ENCODE measurements at regions not wholly inside any gene's neighbourhood (a gene's known extent, or its start where the extent isn't known, plus 50 kb on each side); places are given as distances from the start of the nearest gene placed in this dataset.

- no peak for DNase-seq
These were observed 366.5 kb downstream of the SEC14L1 start for GRCh38 chr17:77507111-77507885.

- no peak for DNase-seq
These were observed 367.4 kb downstream of the SEC14L1 start for GRCh38 chr17:77508047-77508715.

DNA sequence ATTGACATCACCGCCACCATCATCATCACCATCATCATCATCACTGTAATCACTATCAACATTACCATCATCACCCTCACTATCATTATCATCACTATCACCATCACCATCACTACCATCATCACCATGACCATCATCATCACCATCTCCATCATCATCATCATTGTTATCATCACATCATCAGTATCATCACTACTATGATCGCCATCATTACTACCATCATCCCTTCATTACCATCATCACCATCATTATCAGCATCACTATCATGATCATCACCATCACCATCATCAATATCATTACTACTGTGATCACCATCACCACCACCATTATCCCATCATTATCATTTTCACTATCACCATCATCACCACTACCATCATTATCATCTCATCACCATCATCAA is 368.3 kb downstream of the SEC14L1 start:
- DNase-seq: no peak

- no peak for DNase-seq
These were observed 368.8 kb downstream of the SEC14L1 start for GRCh38 chr17:77509599-77509998.

GRCh38 chr17:77510133-77510796 is 369.5 kb downstream of the SEC14L1 start:
- no peak for DNase-seq

- no peak for DNase-seq
These were observed 370.8 kb downstream of the SEC14L1 start for GRCh38 chr17:77511514-77512061.

DNA sequence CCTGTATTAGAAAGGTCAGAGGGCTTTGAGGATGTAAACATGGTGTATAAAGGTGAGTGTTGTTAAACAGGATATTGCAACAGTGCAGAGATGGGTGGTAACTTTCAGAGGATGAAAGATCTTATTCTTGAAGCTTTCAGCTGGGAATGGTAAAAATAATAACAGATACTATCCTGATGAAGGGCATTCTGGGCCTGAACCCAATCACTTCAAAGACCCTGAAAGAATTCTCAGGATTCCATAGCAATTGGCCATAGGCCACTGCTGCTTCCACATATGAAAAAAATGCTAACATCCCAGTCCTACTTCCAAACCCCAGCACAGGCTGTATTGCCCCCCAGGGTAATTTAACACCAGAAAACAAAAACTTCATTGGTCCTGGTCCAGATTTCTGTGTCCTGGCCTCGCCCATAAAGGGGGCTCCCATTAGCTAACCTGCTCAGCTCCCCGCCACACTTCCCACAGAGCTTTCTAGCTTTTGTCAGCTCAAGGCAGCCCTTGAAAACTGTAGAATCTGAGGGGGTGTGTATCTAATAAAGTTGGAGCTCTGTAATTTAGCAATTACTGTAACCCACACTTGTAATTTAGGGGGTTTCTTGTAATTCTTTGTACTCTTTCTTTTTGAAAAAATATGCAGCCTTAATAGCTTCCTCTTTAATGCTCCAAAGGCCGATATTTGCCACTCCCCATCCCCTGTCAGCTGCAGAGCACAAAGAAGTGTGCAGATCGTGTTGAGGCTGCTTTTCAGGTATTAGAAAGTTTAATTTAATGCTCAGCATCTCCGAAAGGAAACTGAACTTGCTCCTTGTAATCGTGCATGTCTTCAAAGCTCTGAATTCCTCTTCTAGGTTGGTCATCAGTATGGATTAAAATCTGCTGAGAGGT is 371.5 kb downstream of the SEC14L1 start:
- DNase-seq: no peak

DNA sequence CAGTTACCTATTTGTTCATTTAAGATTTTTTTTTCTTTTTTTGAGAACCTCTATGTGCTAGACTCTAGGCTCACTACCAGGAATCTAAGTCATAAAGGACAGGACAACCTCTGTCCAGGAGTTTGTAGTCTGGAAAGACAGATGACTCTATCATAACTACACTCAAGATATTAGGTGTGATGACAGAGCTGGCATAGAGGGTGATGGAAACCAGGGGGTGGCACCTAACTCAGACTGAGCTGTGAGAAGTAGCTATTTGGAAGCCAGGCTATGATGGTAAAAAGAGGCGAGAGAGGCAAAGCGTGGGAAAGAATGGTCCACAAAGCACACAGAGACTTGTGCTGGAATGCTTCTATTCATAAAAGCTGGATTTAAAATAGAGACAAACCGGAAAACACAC is 372.3 kb downstream of the SEC14L1 start:
- no peak for DNase-seq

- DNase-seq: no peak
These were observed 374.5 kb downstream of the SEC14L1 start for GRCh38 chr17:77515227-77515626.

- no peak for DNase-seq
These were observed 376.1 kb downstream of the SEC14L1 start for GRCh38 chr17:77516902-77517301.

GRCh38 chr17:77521076-77521475 is 380.3 kb downstream of the SEC14L1 start:
- no peak for DNase-seq

- DNase-seq: no peak
These were observed 382.8 kb downstream of the SEC14L1 start for GRCh38 chr17:77523540-77523939.

- no peak for DNase-seq
These were observed 385.5 kb downstream of the SEC14L1 start for GRCh38 chr17:77526259-77526711.

GRCh38 chr17:77526728-77527350 is 386.1 kb downstream of the SEC14L1 start:
- no peak for DNase-seq

DNA sequence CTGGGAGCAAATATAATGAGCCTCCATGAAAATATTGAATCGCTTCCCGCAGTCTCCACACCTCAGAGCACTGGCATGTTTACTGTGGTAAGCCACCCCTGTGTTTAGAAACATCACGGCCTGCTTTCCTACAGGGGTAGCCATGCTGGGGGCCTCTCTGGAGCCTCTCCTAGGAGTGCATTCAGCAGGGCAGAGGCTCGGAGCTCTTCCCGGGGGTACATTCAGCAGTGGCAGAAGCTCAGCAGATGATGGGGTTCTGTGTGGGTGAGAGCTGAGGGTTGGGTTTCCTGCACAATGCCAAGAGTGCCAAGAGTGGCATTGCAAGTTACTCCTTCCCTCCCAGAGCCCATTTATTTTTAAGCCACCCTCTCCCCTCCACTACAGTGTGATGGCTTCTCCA is 386.6 kb downstream of the SEC14L1 start:
- no peak for DNase-seq

GRCh38 chr17:77527836-77528505 is 387.2 kb downstream of the SEC14L1 start:
- DNase-seq: no peak

GRCh38 chr17:77528516-77529327 is 388.0 kb downstream of the SEC14L1 start:
- DNase-seq: no peak

DNA sequence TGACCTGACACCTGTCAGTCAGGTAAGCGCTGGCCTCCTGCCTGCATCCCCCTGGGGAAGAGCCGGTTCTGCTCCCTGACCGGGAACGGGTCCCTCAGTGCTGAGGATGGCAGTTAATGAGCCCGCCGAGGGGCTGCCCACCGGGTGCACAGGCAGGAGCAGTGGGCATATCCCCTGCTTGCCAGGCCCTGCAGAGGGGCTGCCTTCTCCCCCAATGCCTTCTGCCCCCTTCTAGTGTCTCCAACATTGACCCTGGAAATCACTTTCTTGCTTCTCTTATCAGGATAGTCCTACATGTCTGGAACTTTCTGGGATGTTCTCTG is 388.5 kb downstream of the SEC14L1 start:
- DNase-seq: no peak

DNA sequence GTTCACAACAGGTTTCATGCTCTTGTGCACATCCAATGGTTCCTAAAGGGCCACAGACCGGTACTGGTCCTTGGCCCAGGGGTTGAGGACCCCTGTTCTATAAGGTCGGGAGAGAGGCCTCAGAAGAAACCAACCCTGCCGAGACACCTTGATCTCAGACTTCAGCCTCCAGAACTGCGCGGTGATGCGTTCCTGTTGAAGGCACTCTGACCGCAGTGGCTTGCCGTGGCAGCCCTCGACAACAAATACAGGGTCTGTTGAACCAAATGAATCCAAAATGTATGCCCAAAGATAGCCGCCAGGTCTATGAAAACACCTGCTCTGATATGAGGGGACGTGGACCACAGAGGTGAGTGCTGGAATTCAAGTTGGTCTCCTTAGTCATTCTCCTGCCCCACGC is 389.8 kb downstream of the SEC14L1 start:
- DNase-seq: no peak

GRCh38 chr17:77531002-77531401 is 390.2 kb downstream of the SEC14L1 start:
- DNase-seq: no peak

GRCh38 chr17:77531641-77532040 is 390.9 kb downstream of the SEC14L1 start:
- DNase-seq: no peak
